ENCODE measurements at regions not wholly inside any gene's neighbourhood (a gene's known extent, or its start where the extent isn't known, plus 50 kb on each side); places are given as distances from the start of the nearest gene placed in this dataset.
A peak's percentile ranks its signal among the peaks of the same experiment; 100 is the strongest.

DNA sequence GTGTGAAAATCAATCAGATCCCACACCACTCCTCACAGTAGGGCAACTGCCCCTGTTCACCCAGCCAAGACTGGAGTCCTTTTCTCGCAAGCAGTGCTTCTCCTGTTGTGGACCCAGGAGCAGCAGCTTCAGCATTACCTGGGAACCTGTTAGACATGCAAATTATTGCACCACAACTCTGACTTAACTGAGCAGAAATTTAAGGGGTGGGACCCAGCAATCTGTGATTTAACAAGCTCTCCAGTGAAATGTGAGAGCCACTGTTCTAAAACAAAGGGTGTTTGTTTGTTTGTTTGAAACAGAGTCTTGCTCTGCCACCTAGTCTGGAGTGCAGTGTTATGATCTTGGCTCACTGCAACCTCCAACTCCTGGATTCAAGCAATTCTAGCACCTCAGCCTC lies 591.4 kb downstream of the SOX6 start:
- no peaks in the 10 kb centered on the region for H3K36me3 Mint-ChIP-seq (ENCODE audit: low read depth)
- Histone ChIP-seq H3K36me3 (ENCODE audit: insufficient read depth) (no peaks in the 10 kb centered on the region), H4K20me1 (replicated peaks; ENCODE audit: insufficient read depth) (no peaks in the 10 kb centered on the region), H3K4me1 (ENCODE audit: insufficient read depth) (no peaks in the 10 kb centered on the region), H3K9me2 (ENCODE audit: insufficient read depth) (0 out of 2 replicates have a peak, but pooled peaks cover 5% of the 10 kb centered on the region), H3K4me3 (no peak overlapping the region), H2AFZ (peak overlapping the region; percentile 53; the same call in 1 of the 2 replicates), H3K4me2 (no peak overlapping the region), H3K27ac (ENCODE audit: low read depth) (no peak overlapping the region), H3K27me3 (ENCODE audit: insufficient read depth) (no peaks in the 10 kb centered on the region), H3F3A (replicated peaks; ENCODE audit: low read depth) (no peaks in the 10 kb centered on the region), H3K79me2 (replicated peaks; ENCODE audit: insufficient read depth) (no peaks in the 10 kb centered on the region)
- DNase-seq (ENCODE audit: low spot score) = peak; percentile 12
- peaks cover 1% of the 10 kb centered on the region for H3K27me3 Mint-ChIP-seq (ENCODE audit: insufficient read depth, low read depth, poor library complexity)
- H3K27ac Mint-ChIP-seq = no peak overlapping the region
- ATAC-seq = no peak
- peaks cover 3% of the 10 kb centered on the region; the same call in 2 of the 3 replicates for H3K9me3 Mint-ChIP-seq
- no peak overlapping the region for H3K4me3 Mint-ChIP-seq
- H3K4me1 Mint-ChIP-seq = no peaks in the 10 kb centered on the region
- TF ChIP-seq STAT1 (IDR thresholded peaks at IDR 0.05; ENCODE audit: unreplicated experiment) (no peak), JUNB (IDR thresholded peaks at IDR 0.05; ENCODE audit: unreplicated experiment) (no peak), CREB1 (CRISPR knock-in tag; IDR thresholded peaks at IDR 0.05; ENCODE audit: low read depth) (no peak), ETS1 (IDR thresholded peaks at IDR 0.05) (no peak), POLR2AphosphoS5 (IDR thresholded peaks at IDR 0.05; ENCODE audit: low read depth) (no peak), ZNF114 (CRISPR knock-in tag; IDR thresholded peaks at IDR 0.05) (no peak), ZNF331 (CRISPR knock-in tag; IDR thresholded peaks at IDR 0.05; ENCODE audit: low read depth) (no peak), EZH2phosphoT487 (IDR thresholded peaks at IDR 0.05; ENCODE audit: unreplicated experiment) (no peak), EZH2 (IDR thresholded peaks at IDR 0.05; ENCODE audit: low read depth, unreplicated experiment) (no peak), NANOG (IDR thresholded peaks at IDR 0.05; ENCODE audit: borderline replicate concordance) (no peak)
- TF ChIP-seq, protein P1, sequence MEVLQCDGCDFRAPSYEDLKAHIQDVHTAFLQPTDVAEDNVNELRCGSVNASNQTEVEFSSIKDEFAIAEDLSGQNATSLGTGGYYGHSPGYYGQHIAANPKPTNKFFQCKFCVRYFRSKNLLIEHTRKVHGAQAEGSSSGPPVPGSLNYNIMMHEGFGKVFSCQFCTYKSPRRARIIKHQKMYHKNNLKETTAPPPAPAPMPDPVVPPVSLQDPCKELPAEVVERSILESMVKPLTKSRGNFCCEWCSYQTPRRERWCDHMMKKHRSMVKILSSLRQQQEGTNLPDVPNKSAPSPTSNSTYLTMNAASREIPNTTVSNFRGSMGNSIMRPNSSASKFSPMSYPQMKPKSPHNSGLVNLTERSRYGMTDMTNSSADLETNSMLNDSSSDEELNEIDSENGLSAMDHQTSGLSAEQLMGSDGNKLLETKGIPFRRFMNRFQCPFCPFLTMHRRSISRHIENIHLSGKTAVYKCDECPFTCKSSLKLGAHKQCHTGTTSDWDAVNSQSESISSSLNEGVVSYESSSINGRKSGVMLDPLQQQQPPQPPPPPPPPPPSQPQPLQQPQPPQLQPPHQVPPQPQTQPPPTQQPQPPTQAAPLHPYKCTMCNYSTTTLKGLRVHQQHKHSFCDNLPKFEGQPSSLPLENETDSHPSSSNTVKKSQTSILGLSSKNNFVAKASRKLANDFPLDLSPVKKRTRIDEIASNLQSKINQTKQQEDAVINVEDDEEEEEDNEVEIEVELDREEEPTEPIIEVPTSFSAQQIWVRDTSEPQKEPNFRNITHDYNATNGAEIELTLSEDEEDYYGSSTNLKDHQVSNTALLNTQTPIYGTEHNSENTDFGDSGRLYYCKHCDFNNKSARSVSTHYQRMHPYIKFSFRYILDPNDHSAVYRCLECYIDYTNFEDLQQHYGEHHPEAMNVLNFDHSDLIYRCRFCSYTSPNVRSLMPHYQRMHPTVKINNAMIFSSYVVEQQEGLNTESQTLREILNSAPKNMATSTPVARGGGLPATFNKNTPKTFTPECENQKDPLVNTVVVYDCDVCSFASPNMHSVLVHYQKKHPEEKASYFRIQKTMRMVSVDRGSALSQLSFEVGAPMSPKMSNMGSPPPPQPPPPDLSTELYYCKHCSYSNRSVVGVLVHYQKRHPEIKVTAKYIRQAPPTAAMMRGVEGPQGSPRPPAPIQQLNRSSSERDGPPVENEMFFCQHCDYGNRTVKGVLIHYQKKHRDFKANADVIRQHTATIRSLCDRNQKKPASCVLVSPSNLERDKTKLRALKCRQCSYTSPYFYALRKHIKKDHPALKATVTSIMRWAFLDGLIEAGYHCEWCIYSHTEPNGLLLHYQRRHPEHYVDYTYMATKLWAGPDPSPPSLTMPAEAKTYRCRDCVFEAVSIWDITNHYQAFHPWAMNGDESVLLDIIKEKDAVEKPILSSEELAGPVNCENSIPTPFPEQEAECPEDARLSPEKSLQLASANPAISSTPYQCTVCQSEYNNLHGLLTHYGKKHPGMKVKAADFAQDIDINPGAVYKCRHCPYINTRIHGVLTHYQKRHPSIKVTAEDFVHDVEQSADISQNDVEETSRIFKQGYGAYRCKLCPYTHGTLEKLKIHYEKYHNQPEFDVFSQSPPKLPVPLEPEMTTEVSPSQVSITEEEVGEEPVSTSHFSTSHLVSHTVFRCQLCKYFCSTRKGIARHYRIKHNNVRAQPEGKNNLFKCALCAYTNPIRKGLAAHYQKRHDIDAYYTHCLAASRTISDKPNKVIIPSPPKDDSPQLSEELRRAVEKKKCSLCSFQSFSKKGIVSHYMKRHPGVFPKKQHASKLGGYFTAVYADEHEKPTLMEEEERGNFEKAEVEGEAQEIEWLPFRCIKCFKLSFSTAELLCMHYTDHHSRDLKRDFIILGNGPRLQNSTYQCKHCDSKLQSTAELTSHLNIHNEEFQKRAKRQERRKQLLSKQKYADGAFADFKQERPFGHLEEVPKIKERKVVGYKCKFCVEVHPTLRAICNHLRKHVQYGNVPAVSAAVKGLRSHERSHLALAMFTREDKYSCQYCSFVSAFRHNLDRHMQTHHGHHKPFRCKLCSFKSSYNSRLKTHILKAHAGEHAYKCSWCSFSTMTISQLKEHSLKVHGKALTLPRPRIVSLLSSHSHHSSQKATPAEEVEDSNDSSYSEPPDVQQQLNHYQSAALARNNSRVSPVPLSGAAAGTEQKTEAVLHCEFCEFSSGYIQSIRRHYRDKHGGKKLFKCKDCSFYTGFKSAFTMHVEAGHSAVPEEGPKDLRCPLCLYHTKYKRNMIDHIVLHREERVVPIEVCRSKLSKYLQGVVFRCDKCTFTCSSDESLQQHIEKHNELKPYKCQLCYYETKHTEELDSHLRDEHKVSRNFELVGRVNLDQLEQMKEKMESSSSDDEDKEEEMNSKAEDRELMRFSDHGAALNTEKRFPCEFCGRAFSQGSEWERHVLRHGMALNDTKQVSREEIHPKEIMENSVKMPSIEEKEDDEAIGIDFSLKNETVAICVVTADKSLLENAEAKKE (CRISPR knock-in tag; IDR thresholded peaks at IDR 0.05) = no peak
- TF ChIP-seq, protein P2, sequence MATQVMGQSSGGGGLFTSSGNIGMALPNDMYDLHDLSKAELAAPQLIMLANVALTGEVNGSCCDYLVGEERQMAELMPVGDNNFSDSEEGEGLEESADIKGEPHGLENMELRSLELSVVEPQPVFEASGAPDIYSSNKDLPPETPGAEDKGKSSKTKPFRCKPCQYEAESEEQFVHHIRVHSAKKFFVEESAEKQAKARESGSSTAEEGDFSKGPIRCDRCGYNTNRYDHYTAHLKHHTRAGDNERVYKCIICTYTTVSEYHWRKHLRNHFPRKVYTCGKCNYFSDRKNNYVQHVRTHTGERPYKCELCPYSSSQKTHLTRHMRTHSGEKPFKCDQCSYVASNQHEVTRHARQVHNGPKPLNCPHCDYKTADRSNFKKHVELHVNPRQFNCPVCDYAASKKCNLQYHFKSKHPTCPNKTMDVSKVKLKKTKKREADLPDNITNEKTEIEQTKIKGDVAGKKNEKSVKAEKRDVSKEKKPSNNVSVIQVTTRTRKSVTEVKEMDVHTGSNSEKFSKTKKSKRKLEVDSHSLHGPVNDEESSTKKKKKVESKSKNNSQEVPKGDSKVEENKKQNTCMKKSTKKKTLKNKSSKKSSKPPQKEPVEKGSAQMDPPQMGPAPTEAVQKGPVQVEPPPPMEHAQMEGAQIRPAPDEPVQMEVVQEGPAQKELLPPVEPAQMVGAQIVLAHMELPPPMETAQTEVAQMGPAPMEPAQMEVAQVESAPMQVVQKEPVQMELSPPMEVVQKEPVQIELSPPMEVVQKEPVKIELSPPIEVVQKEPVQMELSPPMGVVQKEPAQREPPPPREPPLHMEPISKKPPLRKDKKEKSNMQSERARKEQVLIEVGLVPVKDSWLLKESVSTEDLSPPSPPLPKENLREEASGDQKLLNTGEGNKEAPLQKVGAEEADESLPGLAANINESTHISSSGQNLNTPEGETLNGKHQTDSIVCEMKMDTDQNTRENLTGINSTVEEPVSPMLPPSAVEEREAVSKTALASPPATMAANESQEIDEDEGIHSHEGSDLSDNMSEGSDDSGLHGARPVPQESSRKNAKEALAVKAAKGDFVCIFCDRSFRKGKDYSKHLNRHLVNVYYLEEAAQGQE (IDR thresholded peaks at IDR 0.05; ENCODE audit: unreplicated experiment) = no peak
- TF ChIP-seq, protein P3, sequence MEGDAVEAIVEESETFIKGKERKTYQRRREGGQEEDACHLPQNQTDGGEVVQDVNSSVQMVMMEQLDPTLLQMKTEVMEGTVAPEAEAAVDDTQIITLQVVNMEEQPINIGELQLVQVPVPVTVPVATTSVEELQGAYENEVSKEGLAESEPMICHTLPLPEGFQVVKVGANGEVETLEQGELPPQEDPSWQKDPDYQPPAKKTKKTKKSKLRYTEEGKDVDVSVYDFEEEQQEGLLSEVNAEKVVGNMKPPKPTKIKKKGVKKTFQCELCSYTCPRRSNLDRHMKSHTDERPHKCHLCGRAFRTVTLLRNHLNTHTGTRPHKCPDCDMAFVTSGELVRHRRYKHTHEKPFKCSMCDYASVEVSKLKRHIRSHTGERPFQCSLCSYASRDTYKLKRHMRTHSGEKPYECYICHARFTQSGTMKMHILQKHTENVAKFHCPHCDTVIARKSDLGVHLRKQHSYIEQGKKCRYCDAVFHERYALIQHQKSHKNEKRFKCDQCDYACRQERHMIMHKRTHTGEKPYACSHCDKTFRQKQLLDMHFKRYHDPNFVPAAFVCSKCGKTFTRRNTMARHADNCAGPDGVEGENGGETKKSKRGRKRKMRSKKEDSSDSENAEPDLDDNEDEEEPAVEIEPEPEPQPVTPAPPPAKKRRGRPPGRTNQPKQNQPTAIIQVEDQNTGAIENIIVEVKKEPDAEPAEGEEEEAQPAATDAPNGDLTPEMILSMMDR (conservative IDR thresholded peaks at IDR 0.05; ENCODE audit: low read depth in 2 of 2) = no peak
